ENCODE measurements at regions not wholly inside any gene's neighbourhood (a gene's known extent, or its start where the extent isn't known, plus 50 kb on each side); places are given as distances from the start of the nearest gene placed in this dataset.

DNA sequence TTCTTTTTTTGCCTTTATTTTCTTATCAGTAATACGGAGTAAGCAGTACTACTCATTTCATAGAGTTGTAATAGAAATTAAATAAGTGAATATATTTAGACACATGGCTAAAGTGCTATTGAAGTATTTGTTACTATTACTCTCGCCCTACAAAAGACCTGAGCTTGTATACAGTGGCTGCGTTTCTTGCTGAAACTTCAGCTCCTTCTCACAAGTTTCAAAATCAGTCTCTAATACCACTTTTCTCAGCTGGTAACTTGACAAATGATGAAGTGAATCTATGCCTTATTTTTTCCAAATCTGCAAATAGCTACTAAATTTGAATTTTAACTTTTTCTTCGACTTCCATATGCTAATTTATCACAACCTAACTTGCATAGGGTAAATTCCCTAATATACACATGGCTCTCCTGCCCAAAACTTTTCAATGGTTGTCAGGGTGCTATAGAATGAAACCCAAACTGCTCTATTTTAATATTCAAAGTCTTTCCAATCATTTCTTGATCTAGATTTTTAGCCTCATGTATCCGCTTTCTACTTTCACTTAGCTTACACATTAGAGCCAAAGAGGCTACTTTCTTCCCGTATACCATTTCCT, 347.8 kb upstream of the GULP1 start:
- no TSS peak for BruUV-seq (replicated peaks)
- no peaks in the 10 kb centered on the region for H3K27me3 Mint-ChIP-seq (ENCODE audit: insufficient read depth, unreplicated experiment)
- no peaks in the 10 kb centered on the region for H3K9me3 Mint-ChIP-seq (ENCODE audit: unreplicated experiment)
- H3K36me3 Mint-ChIP-seq (ENCODE audit: insufficient read depth, unreplicated experiment), result no peaks in the 10 kb centered on the region
- no peaks in the 10 kb centered on the region for H3K4me1 Mint-ChIP-seq (ENCODE audit: low read depth, unreplicated experiment)
- no peak overlapping the region for H3K27ac Mint-ChIP-seq (ENCODE audit: unreplicated experiment)
- H3K4me3 Mint-ChIP-seq (ENCODE audit: unreplicated experiment), result no peak overlapping the region
- TF ChIP-seq, protein P1, sequence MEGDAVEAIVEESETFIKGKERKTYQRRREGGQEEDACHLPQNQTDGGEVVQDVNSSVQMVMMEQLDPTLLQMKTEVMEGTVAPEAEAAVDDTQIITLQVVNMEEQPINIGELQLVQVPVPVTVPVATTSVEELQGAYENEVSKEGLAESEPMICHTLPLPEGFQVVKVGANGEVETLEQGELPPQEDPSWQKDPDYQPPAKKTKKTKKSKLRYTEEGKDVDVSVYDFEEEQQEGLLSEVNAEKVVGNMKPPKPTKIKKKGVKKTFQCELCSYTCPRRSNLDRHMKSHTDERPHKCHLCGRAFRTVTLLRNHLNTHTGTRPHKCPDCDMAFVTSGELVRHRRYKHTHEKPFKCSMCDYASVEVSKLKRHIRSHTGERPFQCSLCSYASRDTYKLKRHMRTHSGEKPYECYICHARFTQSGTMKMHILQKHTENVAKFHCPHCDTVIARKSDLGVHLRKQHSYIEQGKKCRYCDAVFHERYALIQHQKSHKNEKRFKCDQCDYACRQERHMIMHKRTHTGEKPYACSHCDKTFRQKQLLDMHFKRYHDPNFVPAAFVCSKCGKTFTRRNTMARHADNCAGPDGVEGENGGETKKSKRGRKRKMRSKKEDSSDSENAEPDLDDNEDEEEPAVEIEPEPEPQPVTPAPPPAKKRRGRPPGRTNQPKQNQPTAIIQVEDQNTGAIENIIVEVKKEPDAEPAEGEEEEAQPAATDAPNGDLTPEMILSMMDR (IDR thresholded peaks at IDR 0.05; ENCODE audit: insufficient read depth in 1 of 2, low read depth in 1 of 2, low read length in 1 of 2, severe bottlenecking in 1 of 2, unreplicated experiment in 1 of 2), result no peak
- Histone ChIP-seq H3K4me3 (ENCODE audit: low read depth, low read length) (no peak overlapping the region), H3K36me3 (ENCODE audit: control insufficient read depth, insufficient read depth, low read length) (no peaks in the 10 kb centered on the region), H3K27me3 (replicated peaks; ENCODE audit: control insufficient read depth, insufficient read depth, low read length) (no peaks in the 10 kb centered on the region), H3K9me3 (no peaks in the 10 kb centered on the region), H3K4me1 (no peaks in the 10 kb centered on the region)
- no peak for DNase-seq
- CTCF ChIA-PET, result no interaction called here
- intact Hi-C loops (cut with micrococcal nuclease; ENCODE audit: unreplicated experiment), result no loop called here
- POLR2A ChIA-PET, result no interaction called here

DNA sequence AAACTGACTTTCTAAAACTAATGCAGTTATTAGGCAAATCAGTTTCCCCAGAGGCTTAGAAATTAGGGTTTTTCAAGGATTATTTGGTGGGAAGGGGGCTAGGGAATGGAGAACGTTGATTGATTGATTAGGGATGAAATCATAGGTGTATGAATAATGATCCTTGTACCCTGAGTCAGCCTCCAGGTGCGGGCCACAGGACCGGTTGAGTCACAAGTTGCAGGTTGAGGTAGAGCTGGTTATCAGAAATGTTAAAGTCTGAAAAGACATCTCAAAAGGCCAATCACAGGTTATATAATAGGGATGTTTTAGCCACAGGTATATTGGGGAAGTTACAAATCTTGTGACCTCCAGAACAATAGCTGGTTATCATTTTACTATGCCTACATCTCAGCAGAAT, 341.8 kb upstream of the GULP1 start:
- Histone ChIP-seq H3K4me3 (ENCODE audit: low read depth, low read length) (no peak overlapping the region), H3K27me3 (replicated peaks; ENCODE audit: control insufficient read depth, insufficient read depth, low read length) (no peaks in the 10 kb centered on the region), H3K36me3 (ENCODE audit: control insufficient read depth, insufficient read depth, low read length) (no peaks in the 10 kb centered on the region), H3K4me1 (no peaks in the 10 kb centered on the region), H3K9me3 (no peaks in the 10 kb centered on the region)
- H3K4me1 Mint-ChIP-seq (ENCODE audit: low read depth, unreplicated experiment), result no peaks in the 10 kb centered on the region
- TF ChIP-seq, protein P1 (IDR thresholded peaks at IDR 0.05; ENCODE audit: insufficient read depth in 1 of 2, low read depth in 1 of 2, low read length in 1 of 2, severe bottlenecking in 1 of 2, unreplicated experiment in 1 of 2), result no peak
- POLR2A ChIA-PET, result no interaction called here
- H3K36me3 Mint-ChIP-seq (ENCODE audit: insufficient read depth, unreplicated experiment), result no peaks in the 10 kb centered on the region
- H3K9me3 Mint-ChIP-seq (ENCODE audit: unreplicated experiment), result peaks cover 14% of the 10 kb centered on the region
- BruUV-seq (replicated peaks), result no TSS peak
- no peak overlapping the region for H3K4me3 Mint-ChIP-seq (ENCODE audit: unreplicated experiment)
- intact Hi-C loops (cut with micrococcal nuclease; ENCODE audit: unreplicated experiment), result no loop called here
- H3K27me3 Mint-ChIP-seq (ENCODE audit: insufficient read depth, unreplicated experiment), result no peaks in the 10 kb centered on the region
- CTCF ChIA-PET, result no interaction called here
- H3K27ac Mint-ChIP-seq (ENCODE audit: unreplicated experiment), result no peak overlapping the region
- no peak for DNase-seq

DNA sequence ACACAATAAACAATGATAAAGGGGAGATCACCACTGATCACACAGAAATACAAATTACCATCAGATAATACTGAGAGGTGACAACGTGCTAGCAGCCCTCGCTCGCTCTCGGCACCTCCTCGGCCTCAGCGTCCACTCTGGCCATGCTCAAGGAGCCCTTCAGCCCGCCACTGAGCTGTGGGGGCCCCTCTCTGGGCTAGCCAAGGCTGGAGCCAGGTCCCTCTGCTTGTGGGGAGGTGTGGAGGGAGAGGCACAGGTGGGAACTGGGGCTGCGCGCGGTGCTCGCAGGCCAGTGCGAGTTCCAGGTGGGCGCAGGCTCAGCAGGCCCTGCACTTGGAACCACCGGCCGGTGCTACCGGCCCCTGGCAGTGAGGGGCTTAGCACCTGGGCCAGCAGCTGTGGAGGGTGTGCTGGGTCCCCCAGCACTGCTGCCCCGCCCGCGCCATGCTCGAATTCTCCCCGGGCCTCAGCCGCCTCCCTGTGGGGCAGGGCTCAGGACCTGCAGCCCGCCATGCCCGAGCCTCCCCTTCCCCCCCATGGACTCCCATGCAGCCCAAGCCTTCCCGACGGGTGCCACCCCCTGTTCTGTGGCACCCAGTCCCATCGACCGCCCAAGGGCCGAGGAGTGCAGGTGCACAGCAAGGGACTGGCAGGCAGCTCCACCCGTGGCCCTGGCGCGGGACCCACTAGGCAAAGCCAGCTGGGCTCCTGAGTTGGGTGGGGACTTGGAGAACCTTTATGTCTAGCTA, 340.0 kb upstream of the GULP1 start:
- H3K27ac Mint-ChIP-seq (ENCODE audit: unreplicated experiment), result no peak overlapping the region
- intact Hi-C loops (cut with micrococcal nuclease; ENCODE audit: unreplicated experiment), result no loop called here
- Histone ChIP-seq H3K36me3 (ENCODE audit: control insufficient read depth, insufficient read depth, low read length) (no peaks in the 10 kb centered on the region), H3K27me3 (replicated peaks; ENCODE audit: control insufficient read depth, insufficient read depth, low read length) (no peaks in the 10 kb centered on the region), H3K9me3 (no peaks in the 10 kb centered on the region), H3K4me3 (ENCODE audit: low read depth, low read length) (no peak overlapping the region), H3K4me1 (no peaks in the 10 kb centered on the region)
- no peaks in the 10 kb centered on the region for H3K4me1 Mint-ChIP-seq (ENCODE audit: low read depth, unreplicated experiment)
- DNase-seq, result no peak
- TF ChIP-seq, protein P1 (IDR thresholded peaks at IDR 0.05; ENCODE audit: insufficient read depth in 1 of 2, low read depth in 1 of 2, low read length in 1 of 2, severe bottlenecking in 1 of 2, unreplicated experiment in 1 of 2), result no peak
- no TSS peak for BruUV-seq (replicated peaks)
- H3K9me3 Mint-ChIP-seq (ENCODE audit: unreplicated experiment), result peaks cover 14% of the 10 kb centered on the region
- H3K4me3 Mint-ChIP-seq (ENCODE audit: unreplicated experiment), result no peak overlapping the region
- H3K36me3 Mint-ChIP-seq (ENCODE audit: insufficient read depth, unreplicated experiment), result no peaks in the 10 kb centered on the region
- CTCF ChIA-PET, result no interaction called here
- no peaks in the 10 kb centered on the region for H3K27me3 Mint-ChIP-seq (ENCODE audit: insufficient read depth, unreplicated experiment)
- POLR2A ChIA-PET, result no interaction called here
